Thyroid gland (tissue), 4 donors: ENCODE measurements at regions not wholly inside any gene's neighbourhood (a gene's known extent, or its start where the extent isn't known, plus 50 kb on each side); places are given as distances from the start of the nearest gene placed in this dataset.

Experiments
- CTCF ChIP-seq, 6 experiments: fragments of 200-600 bp in 3 of 6; fragments of 450-650 bp in 3 of 6; sonication (generic) in 3 of 6; IDR thresholded peaks; one replicate each; pipeline ENCODE4 v1.5.1; 2016 to 2019; ENCODE audit warnings: antibody characterized with exemption in 6 of 6, mild to moderate bottlenecking in 2 of 6, inconsistent platforms in 1 of 6, moderate library complexity in 1 of 6
- POLR2A ChIP-seq, 2 donors: fragments of 450-650 bp; IDR thresholded peaks; one replicate each; pipeline ENCODE4 v1.6.1; 2017; ENCODE audit warnings: antibody characterized with exemption in 2 of 2, mild to moderate bottlenecking in 2 of 2, moderate library complexity in 1 of 2

- no peak for TF ChIP-seq CTCF (IDR thresholded peaks at IDR 0.05)
- TF ChIP-seq POLR2A (IDR thresholded peaks at IDR 0.05) = no peak
These were observed 92.5 kb upstream of the ADGRF1 start for GRCh38 chr6:47134476-47135189.
